HUES6 (cell line): ENCODE measurements at regions not wholly inside any gene's neighbourhood (a gene's known extent, or its start where the extent isn't known, plus 50 kb on each side); places are given as distances from the start of the nearest gene placed in this dataset.
"Not testable (repeated sequence)": the region's sequence is repeated elsewhere in the genome, so short reads cannot be mapped to it uniquely, and the experiment has no call there.

Experiments
- H3K27ac ChIP-seq: 2 replicates; pipeline ENCODE4 v1.7.0; 2013; ENCODE audit warnings: low read depth, mild to moderate bottlenecking, low read length, inconsistent platforms
- H3K27me3 ChIP-seq: 2 replicates; pipeline ENCODE4 v1.6.1; 2013; ENCODE audit warnings: low read length; ENCODE audit not compliant: control insufficient read depth, insufficient read depth
- H3K36me3 ChIP-seq: 2 replicates; pipeline ENCODE4 v1.6.1; 2013; ENCODE audit warnings: low read length; ENCODE audit not compliant: control insufficient read depth, insufficient read depth
- H3K4me1 ChIP-seq: 2 replicates; pipeline ENCODE4 v1.6.1; 2013; ENCODE audit warnings: low read length; ENCODE audit not compliant: control insufficient read depth, insufficient read depth
- H3K4me3 ChIP-seq: 2 replicates; pipeline ENCODE4 v1.5.1; 2013; ENCODE audit warnings: low read depth, low read length
- H3K9ac ChIP-seq: one replicate; pipeline ENCODE4 v1.6.1; 2013; ENCODE audit warnings: mild to moderate bottlenecking, low read length
- H3K9me3 ChIP-seq: 2 replicates; pipeline ENCODE4 v1.6.1; 2013; ENCODE audit warnings: low read depth, low read length; ENCODE audit not compliant: control insufficient read depth, insufficient read depth

GRCh38 chr3:72041511-72041910 lies 256.6 kb upstream of the PROK2 start:
- H3K4me3 ChIP-seq: no peak overlapping the region

GRCh38 chr3:72041076-72041475 lies 256.1 kb upstream of the PROK2 start:
- H3K9ac ChIP-seq: no peak overlapping the region
- H3K9me3 ChIP-seq: 0 out of 2 replicates have a peak, but pooled peaks cover 4% of the 10 kb centered on the region
- H3K4me1 ChIP-seq: no peaks in the 10 kb centered on the region
- no peak overlapping the region for H3K27ac ChIP-seq
- H3K27me3 ChIP-seq: no peaks in the 10 kb centered on the region
- no peaks in the 10 kb centered on the region for H3K36me3 ChIP-seq
- no peak overlapping the region for H3K4me3 ChIP-seq

More at GRCh38 chr3:72041511-72041910, 256.6 kb upstream of the PROK2 start:
- H3K9ac ChIP-seq: no peak overlapping the region
- H3K9me3 ChIP-seq: 0 out of 2 replicates have a peak, but pooled peaks cover 4% of the 10 kb centered on the region
- H3K27ac ChIP-seq: no peak overlapping the region
- H3K4me1 ChIP-seq: no peaks in the 10 kb centered on the region
- no peaks in the 10 kb centered on the region for H3K36me3 ChIP-seq
- no peaks in the 10 kb centered on the region for H3K27me3 ChIP-seq

GRCh38 chr3:72039677-72040076 lies 254.7 kb upstream of the PROK2 start:
- Histone ChIP-seq H3K9me3 (0 out of 2 replicates have a peak, but pooled peaks cover 4% of the 10 kb centered on the region), H3K4me3 (no peak overlapping the region), H3K27ac (no peak overlapping the region)

GRCh38 chr3:72036899-72037298 lies 252.0 kb upstream of the PROK2 start:
- Histone ChIP-seq H3K36me3 (no peaks in the 10 kb centered on the region), H3K9me3 (0 out of 2 replicates have a peak, but pooled peaks cover 4% of the 10 kb centered on the region), H3K9ac (no peak overlapping the region), H3K27ac (no peak overlapping the region), H3K4me1 (peaks cover 14% of the 10 kb centered on the region), H3K27me3 (no peaks in the 10 kb centered on the region), H3K4me3 (no peak overlapping the region)

More at GRCh38 chr3:72039677-72040076, 254.7 kb upstream of the PROK2 start:
- no peaks in the 10 kb centered on the region for H3K4me1 ChIP-seq
- no peaks in the 10 kb centered on the region for H3K36me3 ChIP-seq
- no peak overlapping the region for H3K9ac ChIP-seq
- H3K27me3 ChIP-seq: no peaks in the 10 kb centered on the region

GRCh38 chr3:72035606-72036005 lies 250.7 kb upstream of the PROK2 start:
- H3K27ac ChIP-seq: no peak overlapping the region
- no peak overlapping the region for H3K4me3 ChIP-seq
- H3K9me3 ChIP-seq: 0 out of 2 replicates have a peak, but pooled peaks cover 4% of the 10 kb centered on the region
- H3K36me3 ChIP-seq: no peaks in the 10 kb centered on the region
- peaks cover 17% of the 10 kb centered on the region for H3K4me1 ChIP-seq
- H3K27me3 ChIP-seq: no peaks in the 10 kb centered on the region
- H3K9ac ChIP-seq: no peak overlapping the region

GRCh38 chr3:72034986-72035385 lies 250.0 kb upstream of the PROK2 start:
- no peaks in the 10 kb centered on the region for H3K36me3 ChIP-seq
- H3K9me3 ChIP-seq: 0 out of 2 replicates have a peak, but pooled peaks cover 4% of the 10 kb centered on the region
- H3K4me1 ChIP-seq: peaks cover 23% of the 10 kb centered on the region
- no peak overlapping the region for H3K27ac ChIP-seq
- H3K4me3 ChIP-seq: no peak overlapping the region
- H3K9ac ChIP-seq: no peak overlapping the region
- H3K27me3 ChIP-seq: no peaks in the 10 kb centered on the region

GRCh38 chr3:72033666-72034428 lies 248.9 kb upstream of the PROK2 start:
- Histone ChIP-seq H3K36me3 (no peaks in the 10 kb centered on the region), H3K9me3 (0 out of 2 replicates have a peak, but pooled peaks cover 4% of the 10 kb centered on the region), H3K4me3 (no peak overlapping the region), H3K4me1 (peaks cover 33% of the 10 kb centered on the region), H3K9ac (no peak overlapping the region), H3K27ac (no peak overlapping the region), H3K27me3 (no peaks in the 10 kb centered on the region)

- 0 out of 2 replicates have a peak, but pooled peaks cover under 1% of the 10 kb centered on the region for H3K9me3 ChIP-seq
- H3K27me3 ChIP-seq: no peaks in the 10 kb centered on the region
- no peaks in the 10 kb centered on the region for H3K36me3 ChIP-seq
- H3K27ac ChIP-seq: no peak overlapping the region
- no peak overlapping the region for H3K4me3 ChIP-seq
- H3K9ac ChIP-seq: no peak overlapping the region
- H3K4me1 ChIP-seq: peaks cover 40% of the 10 kb centered on the region
Measured at GRCh38 chr3:72032441-72033135, 247.6 kb upstream of the PROK2 start.

- H3K9me3 ChIP-seq: no peaks in the 10 kb centered on the region
- no peaks in the 10 kb centered on the region for H3K27me3 ChIP-seq
- H3K27ac ChIP-seq: no peak overlapping the region
- peaks cover 42% of the 10 kb centered on the region for H3K4me1 ChIP-seq
- H3K9ac ChIP-seq: no peak overlapping the region
- no peaks in the 10 kb centered on the region for H3K36me3 ChIP-seq
- H3K4me3 ChIP-seq: no peak overlapping the region
Measured at GRCh38 chr3:72031581-72031980, 246.6 kb upstream of the PROK2 start.

- H3K9me3 ChIP-seq, H3K27me3 ChIP-seq, H3K27ac ChIP-seq, H3K4me3 ChIP-seq, H3K9ac ChIP-seq, H3K36me3 ChIP-seq: not testable (repeated sequence)
- H3K4me1 ChIP-seq: peaks cover 42% of the 10 kb centered on the region
Measured at GRCh38 chr3:72030296-72030695, 245.3 kb upstream of the PROK2 start.

GRCh38 chr3:72028726-72029125 lies 243.8 kb upstream of the PROK2 start:
- H3K36me3 ChIP-seq, H3K9me3 ChIP-seq, H3K27me3 ChIP-seq: not testable (repeated sequence)
- peak overlapping the region; percentile 93; the same call in 1 of the 2 replicates for H3K27ac ChIP-seq
- peak overlapping the region; percentile 43 for H3K9ac ChIP-seq
- peaks cover 42% of the 10 kb centered on the region for H3K4me1 ChIP-seq
- 0 out of 2 replicates have a peak overlapping the region, but pooled peaks have one; percentile 2 for H3K4me3 ChIP-seq
